DMS114 treated with DMSO at 0.1 percent for 48 hours (cell line): ENCODE measurements at regions not wholly inside any gene's neighbourhood (a gene's known extent, or its start where the extent isn't known, plus 50 kb on each side); places are given as distances from the start of the nearest gene placed in this dataset.
"Not testable (repeated sequence)": the region's sequence is repeated elsewhere in the genome, so short reads cannot be mapped to it uniquely, and the experiment has no call there.

Source experiments
- DNase-seq: peaks from one replicate; lab custom pipeline; 2025; ENCODE audit not compliant: unreplicated experiment; lab: John Stamatoyannopoulos, UW

DNA sequence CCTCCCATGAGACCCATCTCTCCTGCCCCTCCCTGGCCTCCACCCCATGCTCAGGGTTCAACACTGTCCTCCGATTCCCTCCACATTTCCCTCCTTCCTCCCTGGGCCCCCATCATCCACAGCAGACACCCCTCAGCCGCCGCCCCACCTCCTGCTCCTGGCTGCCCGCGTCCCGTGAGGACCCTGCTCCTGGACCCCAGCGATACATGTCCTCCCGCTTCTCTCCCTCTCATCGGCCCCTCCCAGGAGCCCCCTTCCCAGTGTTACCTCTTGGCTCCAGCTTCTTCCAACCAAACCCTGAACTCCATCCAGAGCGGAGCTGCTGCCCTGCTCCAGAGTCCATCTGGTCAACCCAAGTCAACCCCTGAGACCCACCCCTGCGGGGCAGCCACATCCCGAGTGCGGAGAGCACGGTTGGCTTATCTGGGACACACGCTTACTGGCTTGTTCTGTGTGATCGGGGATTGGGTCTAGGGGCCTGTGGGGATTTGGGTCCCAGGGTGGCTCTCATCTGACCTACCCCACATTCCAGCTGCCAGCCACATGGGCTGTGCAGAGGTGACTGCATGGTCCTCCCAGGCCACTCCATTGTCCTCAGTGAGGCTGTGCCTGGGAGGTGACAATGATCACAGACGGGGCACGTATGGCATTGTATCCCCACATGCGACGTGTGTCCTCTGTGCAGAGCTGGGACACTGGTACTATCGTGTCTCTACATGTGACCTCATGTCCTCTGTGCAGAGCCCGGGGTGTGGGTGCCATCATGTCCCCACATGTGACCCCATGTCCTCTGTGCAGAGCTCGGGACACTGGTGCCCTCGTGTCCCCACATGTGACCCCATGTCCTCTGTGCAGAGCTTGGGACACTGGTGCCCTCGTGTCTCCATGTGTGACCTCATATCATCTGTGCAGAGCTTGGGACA lies 333.6 kb downstream of the ADGRD1 start:
- no peak for DNase-seq

- no peak for DNase-seq
Observed at GRCh38 chr12:131287938-131288764, 334.4 kb downstream of the ADGRD1 start.

GRCh38 chr12:131288765-131289695 lies 335.3 kb downstream of the ADGRD1 start:
- not testable (repeated sequence) for DNase-seq

GRCh38 chr12:131289807-131290206 lies 336.1 kb downstream of the ADGRD1 start:
- DNase-seq, result not testable (repeated sequence)

GRCh38 chr12:131290255-131290959 lies 336.7 kb downstream of the ADGRD1 start:
- DNase-seq, result no peak

DNA sequence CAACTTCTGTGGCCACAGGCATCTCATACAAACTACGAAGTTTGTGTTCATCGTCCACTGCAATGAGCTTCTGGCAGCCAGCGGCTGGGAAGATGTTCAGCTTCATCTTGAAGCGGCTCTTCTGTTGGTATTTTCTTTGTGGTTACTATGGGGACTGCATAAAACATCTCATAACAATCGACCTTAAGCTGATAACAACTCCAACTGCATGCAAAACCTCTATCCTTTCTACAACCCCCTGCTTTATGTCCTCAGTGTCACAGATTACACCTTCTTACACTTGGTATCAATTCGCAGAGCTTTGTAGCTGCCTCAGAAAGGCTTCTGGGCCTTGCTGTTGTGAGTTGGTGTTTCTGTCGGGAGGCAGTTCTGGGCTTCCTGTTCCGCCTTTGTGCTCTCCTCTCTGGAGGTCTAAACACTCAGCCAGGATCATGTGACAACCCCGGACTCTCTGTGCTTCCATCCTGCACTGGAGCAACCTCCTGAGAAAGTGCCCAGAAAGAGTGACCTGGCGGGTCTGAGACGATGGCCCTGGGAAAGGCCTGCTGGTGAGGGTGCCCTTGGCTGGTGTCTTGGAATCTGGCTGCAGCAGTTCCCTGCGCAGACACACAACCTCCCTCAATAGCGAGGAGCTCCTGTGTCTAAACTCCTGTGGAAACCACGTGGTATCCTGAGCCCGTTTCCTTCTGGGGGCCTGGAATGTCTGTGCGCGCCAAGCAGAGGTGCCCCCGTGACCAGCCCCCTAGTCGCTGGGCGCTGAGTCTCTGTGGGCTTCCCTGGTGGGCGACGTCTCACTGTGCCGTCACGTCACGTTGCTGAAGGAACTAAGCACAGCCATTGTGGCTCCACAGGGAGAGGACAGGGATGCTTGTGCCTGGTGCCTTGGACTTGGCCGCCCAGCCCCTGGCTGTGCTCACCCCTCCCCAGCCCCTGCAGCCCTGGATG lies 339.6 kb downstream of the ADGRD1 start:
- not testable (repeated sequence) for DNase-seq

DNA sequence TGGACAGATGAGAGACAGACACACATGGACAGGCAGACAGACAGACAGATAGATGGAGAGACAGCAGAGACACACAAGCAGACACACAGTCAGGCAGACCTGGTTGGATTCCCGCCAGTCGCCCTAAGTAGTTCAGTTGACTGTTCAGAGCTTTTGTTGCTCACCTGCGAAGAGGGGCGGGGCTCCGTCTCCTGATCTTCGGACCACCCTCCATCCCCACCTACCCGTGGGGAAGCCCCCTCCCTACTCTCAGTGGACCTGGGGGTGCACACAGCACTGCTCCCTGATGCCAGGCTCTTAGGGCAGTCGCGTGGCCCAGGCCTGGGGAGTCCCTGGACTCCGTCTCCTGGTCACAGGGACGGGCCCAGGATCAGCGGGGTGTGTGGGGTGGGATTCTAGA lies 341.0 kb downstream of the ADGRD1 start:
- not testable (repeated sequence) for DNase-seq

DNA sequence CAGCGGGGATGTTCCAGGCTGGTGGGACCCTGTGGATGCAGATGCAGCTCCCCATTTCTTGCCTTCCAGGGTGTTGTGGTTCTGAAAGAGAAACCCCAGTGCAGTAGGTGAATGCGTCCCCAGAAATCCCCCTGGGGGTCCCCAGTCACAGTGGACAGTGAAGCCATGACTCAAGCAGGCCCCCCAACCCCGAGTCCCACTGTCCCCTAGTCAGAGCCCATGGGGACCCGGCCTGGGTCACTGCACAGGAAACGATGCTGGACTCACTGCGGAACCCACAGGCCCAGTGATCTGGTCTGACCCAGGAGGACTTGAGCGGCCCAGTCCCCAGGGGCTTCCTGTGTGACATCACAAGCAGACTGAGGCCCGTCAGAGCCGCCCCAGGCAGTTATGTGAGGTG lies 341.4 kb downstream of the ADGRD1 start:
- DNase-seq, result not testable (repeated sequence)

DNA sequence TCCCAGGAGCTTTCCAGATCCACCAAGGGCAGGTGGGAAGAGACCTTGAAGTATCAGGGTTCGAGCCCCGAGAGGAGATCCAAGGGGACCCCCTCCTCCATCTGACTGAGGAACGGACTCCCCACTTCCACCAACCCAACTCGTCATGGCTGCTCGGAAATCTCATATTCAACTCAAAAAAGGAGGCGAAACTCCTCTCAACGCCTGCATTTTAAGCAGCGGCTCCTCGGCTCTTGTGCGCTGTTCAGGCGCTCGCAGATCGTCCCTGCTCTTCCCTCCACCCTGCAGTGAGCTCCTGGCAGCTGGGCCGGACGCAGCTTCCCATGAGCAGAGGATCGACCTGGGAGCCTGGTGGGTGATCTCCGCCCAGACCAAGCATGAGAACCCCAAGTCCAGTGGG lies 341.9 kb downstream of the ADGRD1 start:
- DNase-seq, result not testable (repeated sequence)

DNA sequence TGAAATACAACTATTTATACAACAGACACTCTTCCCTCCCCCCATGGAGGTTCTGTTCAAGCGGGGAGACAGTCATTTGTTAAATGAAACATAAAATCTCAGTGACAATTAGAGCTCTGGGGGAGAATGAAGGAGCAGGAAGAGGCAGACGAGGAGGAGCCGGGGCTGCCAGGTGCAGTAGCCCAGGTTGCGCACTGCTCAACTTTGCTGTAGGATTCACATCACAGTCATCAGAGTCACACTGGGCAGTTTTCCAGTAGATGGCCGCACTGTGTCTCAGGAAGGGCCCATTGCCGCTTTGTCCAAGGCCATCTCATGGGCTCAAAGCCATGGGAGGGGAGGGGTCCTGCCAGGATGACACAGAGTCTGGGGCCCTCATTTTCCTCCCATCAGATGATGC lies 342.4 kb downstream of the ADGRD1 start:
- not testable (repeated sequence) for DNase-seq

GRCh38 chr12:131296651-131297050 lies 342.9 kb downstream of the ADGRD1 start:
- DNase-seq, result not testable (repeated sequence)

GRCh38 chr12:131298526-131299369 lies 345.0 kb downstream of the ADGRD1 start:
- not testable (repeated sequence) for DNase-seq

DNA sequence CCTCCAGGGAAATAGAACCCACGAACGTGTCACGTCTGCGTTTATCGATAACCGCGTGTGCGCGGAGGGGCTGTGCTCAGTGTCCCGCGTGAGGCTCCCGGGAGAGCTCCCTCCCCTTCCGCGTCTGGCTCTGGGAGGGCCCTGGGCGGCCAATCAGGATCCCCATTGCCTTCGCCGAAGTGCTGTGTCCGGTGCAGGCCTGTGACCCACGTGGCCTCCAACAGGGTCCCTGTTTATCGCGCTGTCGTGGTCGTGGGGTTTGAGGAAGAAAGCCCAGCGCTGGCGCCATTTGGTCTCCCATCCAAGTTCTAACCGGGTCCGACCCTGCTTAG lies 345.6 kb downstream of the ADGRD1 start:
- not testable (repeated sequence) for DNase-seq

DNA sequence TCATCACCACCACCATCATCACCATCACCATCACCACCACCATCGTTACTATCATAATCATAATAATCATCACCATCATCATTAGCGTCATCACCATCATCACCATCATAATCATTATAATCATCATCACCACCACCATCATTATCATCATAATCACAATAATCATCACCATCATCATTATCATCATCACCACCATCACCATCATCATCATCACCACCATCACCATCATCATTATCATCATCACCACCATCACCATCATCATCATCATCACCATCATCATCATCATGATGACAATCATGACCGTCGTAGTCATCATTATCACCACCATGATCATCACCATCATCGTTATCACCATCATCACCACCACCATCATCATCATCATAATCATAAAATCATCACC lies 349.9 kb downstream of the ADGRD1 start:
- DNase-seq, result not testable (repeated sequence)

GRCh38 chr12:131304642-131305041 lies 350.9 kb downstream of the ADGRD1 start:
- DNase-seq, result not testable (repeated sequence)

- DNase-seq, result no peak
Observed at GRCh38 chr12:131309700-131310099, 356.0 kb downstream of the ADGRD1 start.

- DNase-seq, result not testable (repeated sequence)
Observed at GRCh38 chr12:131310227-131310969, 356.7 kb downstream of the ADGRD1 start.
